Fibroblast of pulmonary artery (primary cell): ENCODE measurements at regions not wholly inside any gene's neighbourhood (a gene's known extent, or its start where the extent isn't known, plus 50 kb on each side); places are given as distances from the start of the nearest gene placed in this dataset.

Experiments used
- DNase-seq: peaks from one replicate; pipeline ENCODE4 v3.0.0-alpha.2; 2010; ENCODE audit warnings: low read depth
- H3K4me3 ChIP-seq: replicated peaks from 2 replicates; pipeline ENCODE4 v1.5.1; 2011; ENCODE audit warnings: low read depth, mild to moderate bottlenecking, control low read depth, low read length, moderate library complexity
- TF ChIP-seq, protein P1 (sequence below): IDR thresholded peaks from 2 replicates; pipeline ENCODE4 v1.5.1; 2011; ENCODE audit warnings: mild to moderate bottlenecking, control low read depth, low read length, inconsistent platforms; ENCODE audit errors: missing control alignments

DNA sequence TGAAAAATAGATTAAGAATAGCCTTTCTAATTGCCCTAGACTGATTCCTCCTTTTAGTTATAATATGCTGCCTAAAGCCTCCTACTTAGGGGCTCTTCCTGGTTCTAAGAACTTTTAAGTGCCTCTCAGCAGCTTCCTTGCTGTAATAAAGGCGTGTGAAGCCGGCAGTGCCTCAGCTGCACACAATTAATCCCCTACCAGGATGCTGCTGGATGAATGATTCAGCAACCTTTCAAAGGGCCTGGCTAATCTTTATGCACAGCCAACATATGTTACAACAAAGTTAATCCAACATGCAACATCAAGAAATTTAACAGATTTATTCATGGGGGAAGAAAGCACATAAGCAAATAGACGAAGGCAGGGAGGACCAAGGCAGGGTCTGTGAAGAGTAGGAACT is 145.2 kb downstream of the PMP22 start:
- H3K4me3 ChIP-seq, result no peak overlapping the region
- TF ChIP-seq, protein P1, sequence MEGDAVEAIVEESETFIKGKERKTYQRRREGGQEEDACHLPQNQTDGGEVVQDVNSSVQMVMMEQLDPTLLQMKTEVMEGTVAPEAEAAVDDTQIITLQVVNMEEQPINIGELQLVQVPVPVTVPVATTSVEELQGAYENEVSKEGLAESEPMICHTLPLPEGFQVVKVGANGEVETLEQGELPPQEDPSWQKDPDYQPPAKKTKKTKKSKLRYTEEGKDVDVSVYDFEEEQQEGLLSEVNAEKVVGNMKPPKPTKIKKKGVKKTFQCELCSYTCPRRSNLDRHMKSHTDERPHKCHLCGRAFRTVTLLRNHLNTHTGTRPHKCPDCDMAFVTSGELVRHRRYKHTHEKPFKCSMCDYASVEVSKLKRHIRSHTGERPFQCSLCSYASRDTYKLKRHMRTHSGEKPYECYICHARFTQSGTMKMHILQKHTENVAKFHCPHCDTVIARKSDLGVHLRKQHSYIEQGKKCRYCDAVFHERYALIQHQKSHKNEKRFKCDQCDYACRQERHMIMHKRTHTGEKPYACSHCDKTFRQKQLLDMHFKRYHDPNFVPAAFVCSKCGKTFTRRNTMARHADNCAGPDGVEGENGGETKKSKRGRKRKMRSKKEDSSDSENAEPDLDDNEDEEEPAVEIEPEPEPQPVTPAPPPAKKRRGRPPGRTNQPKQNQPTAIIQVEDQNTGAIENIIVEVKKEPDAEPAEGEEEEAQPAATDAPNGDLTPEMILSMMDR, result no peak
- no peak for DNase-seq

DNA sequence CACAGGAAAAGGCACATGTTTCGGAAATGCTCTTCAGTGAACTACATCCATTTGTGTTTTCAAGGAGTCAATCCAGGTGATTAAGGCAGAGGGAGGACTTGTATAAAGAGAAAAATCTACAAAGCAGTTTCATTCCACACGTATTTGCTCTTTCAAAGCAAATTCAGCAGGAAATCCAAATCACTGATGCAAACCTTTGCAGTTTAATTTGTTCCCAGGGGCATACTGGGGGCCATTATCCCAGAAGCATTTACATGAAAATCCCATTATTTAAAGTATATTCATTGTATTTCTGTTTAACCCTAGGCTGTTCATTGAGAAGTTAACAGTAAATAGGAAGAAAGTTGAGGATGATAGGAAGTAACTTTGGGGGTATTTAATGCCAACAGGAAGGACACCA is 147.9 kb downstream of the PMP22 start:
- no peak for DNase-seq
- no peak overlapping the region for H3K4me3 ChIP-seq

DNA sequence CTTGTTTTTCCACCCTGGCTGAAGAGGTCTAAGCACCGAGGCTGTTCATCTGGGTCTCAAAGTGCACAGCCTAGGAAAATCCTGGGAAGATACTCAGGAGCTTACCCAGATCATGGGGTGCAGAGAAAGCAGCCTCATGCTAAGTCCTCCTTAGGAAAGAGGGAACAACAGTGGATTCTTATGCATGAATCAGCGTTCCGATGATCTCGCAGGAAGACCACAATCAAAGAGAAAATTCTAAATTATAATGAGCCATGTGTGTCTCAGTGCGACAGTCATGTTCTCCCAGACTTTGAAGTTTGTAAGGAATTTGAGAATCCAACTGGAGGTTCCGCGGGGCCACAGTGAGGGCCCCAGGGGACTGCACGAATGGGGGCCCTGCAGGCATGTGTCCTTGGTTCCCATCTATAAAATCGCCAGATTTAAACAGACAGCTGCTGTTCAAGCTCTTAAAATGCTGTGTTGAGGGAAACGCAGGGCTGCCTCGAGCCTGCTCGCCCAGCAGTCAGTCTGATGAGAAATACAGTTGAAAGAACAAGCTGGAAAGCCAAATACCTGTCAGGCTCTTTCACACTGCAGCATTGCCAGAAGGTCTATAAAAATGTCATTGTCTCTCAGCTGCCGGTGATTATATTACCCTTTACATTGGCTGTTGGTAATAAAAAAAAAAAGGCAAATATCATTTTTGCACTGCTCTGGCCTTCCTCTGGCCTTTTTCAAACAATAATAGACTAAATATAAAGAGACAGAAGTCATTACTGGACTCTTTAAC is 152.1 kb downstream of the PMP22 start:
- TF ChIP-seq, protein P1, result no peak
- no peak for DNase-seq
- no peak overlapping the region for H3K4me3 ChIP-seq

More for the DNA sequence above, 147.9 kb downstream of the PMP22 start:
- TF ChIP-seq, protein P1, result no peak

DNA sequence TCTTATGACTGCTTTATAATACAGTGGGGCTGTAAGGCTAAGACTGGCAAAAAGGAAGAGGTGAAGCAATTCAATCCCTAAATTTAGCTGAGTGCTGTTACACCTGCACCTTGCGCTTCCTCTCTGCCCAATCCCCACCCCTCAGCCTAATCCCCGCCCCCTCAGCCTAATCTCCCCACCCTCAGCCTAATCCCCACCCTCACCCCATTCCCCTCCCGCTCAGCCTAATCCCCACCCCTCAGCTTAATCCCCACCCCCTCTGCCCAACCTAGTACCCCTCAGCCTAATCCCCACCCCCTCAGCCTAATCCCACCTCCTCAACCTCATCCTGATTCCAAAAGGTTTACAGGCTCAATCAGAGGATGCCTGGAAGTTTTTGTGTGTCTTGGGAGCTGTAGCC is 155.5 kb downstream of the PMP22 start:
- no peak for DNase-seq
- TF ChIP-seq, protein P1, result no peak
- no peak overlapping the region for H3K4me3 ChIP-seq

DNA sequence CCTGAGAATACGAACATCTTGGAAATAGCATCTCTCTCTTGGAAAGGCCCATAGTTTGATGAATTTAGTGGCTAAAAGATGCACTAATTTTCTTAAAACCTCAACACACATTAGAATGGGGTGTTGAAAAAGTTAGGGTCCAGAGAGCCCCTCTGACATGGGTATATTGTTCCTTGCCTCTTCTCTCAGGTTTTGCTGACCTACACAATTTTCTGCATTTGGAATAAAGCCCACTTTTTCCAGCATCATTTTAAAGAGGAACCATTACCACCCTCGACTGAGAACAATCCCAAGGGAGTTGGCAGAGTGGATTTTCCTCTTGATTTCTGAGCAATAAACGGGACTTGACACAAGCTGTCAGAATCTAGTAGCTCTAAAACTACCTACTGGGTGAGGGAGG is 156.1 kb downstream of the PMP22 start:
- no peak for DNase-seq
- TF ChIP-seq, protein P1, result no peak
- no peak overlapping the region for H3K4me3 ChIP-seq

DNA sequence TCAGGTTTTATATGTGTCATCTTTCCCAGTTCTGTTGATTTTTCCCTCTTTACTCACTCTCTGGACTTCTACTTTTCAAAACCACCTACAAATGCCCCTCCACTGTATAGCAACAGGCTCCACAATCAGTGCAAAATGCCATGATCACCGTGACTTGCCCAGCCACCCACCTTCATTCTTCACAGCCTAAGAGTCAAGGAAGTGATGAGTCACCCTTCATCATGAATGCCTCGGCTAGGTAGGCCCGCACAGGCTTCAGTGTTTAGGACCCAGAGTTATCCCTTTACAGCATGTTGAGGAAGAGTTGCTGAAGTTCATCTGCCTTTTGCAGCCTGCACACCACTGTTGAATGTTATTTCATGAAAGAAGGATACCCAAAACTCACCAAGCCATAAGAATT is 158.6 kb downstream of the PMP22 start:
- TF ChIP-seq, protein P1, result no peak
- H3K4me3 ChIP-seq, result no peak overlapping the region
- DNase-seq, result no peak

DNA sequence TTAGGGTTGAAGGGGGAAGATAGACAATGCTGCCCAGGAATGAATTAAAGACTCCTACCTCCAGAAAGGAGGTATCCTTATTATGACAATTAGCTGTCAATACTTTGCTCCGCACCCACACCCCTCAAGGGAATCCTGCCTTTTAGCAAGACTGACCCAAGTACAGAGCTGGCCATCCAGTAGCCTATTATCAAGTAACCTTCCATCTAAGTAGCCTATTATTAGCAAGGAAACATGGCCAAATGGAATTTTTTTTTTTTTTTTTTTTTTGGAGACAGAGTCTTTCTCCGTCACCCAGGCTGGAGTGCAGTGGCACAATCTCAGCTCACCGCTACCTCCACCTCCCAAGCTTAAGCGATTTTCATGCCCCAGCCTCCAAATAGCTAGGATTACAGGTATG is 161.3 kb downstream of the PMP22 start:
- TF ChIP-seq, protein P1, result no peak
- DNase-seq, result no peak
- no peak overlapping the region for H3K4me3 ChIP-seq
